Hepatocyte (in vitro differentiated cells): ENCODE measurements at regions not wholly inside any gene's neighbourhood (a gene's known extent, or its start where the extent isn't known, plus 50 kb on each side); places are given as distances from the start of the nearest gene placed in this dataset.

Experiments used
- DNase-seq: peaks from one replicate; pipeline ENCODE4 v3.0.0-alpha.2; 2016; ENCODE audit warnings: low spot score
- H2AFZ ChIP-seq: fragments of 200-600 bp; sonication (generic); 2 replicates; pipeline ENCODE4 v1.6.0; 2016; ENCODE audit warnings: antibody characterized with exemption, mild to moderate bottlenecking
- H3K27ac ChIP-seq: fragments of 200-600 bp; sonication (generic); 2 replicates; pipeline ENCODE4 v1.5.1; 2016; ENCODE audit warnings: mild to moderate bottlenecking
- H3K27me3 ChIP-seq: fragments of 200-600 bp; sonication (generic); 2 replicates; pipeline ENCODE4 v1.6.1; 2016
- H3K36me3 ChIP-seq: fragments of 200-600 bp; sonication (generic); replicated peaks from 2 replicates; pipeline ENCODE4 v1.5.1; 2016; ENCODE audit warnings: low read depth; ENCODE audit not compliant: insufficient read depth
- H3K4me1 ChIP-seq: fragments of 200-600 bp; sonication (generic); 2 replicates; pipeline ENCODE4 v1.5.1; 2016; ENCODE audit warnings: mild to moderate bottlenecking, moderate library complexity; ENCODE audit not compliant: insufficient read depth
- H3K4me2 ChIP-seq: fragments of 200-600 bp; sonication (generic); 2 replicates; pipeline ENCODE4 v1.6.0; 2016
- H3K4me3 ChIP-seq: fragments of 200-600 bp; sonication (generic); 2 replicates; pipeline ENCODE4 v1.5.1; 2016; ENCODE audit warnings: mild to moderate bottlenecking
- H3K79me2 ChIP-seq: fragments of 200-600 bp; sonication (generic); 2 replicates; pipeline ENCODE4 v1.6.0; 2017; ENCODE audit warnings: mild to moderate bottlenecking
- H3K9me2 ChIP-seq: fragments of 200-600 bp; sonication (generic); replicated peaks from 2 replicates; pipeline ENCODE4 v1.6.0; 2017; ENCODE audit warnings: mild to moderate bottlenecking; ENCODE audit not compliant: insufficient read depth
- H3K9me3 ChIP-seq: fragments of 200-600 bp; sonication (generic); 2 replicates; pipeline ENCODE4 v1.5.1; 2016; ENCODE audit warnings: low read depth, mild to moderate bottlenecking
- H4K20me1 ChIP-seq: fragments of 200-600 bp; sonication (generic); 2 replicates; pipeline ENCODE4 v1.6.0; 2016; ENCODE audit warnings: mild to moderate bottlenecking; ENCODE audit not compliant: insufficient read depth, poor library complexity, severe bottlenecking
- CTCF ChIP-seq: fragments of 200-600 bp; sonication (generic); IDR thresholded peaks from 2 replicates; pipeline ENCODE4 v1.5.1; 2016; ENCODE audit warnings: antibody characterized with exemption, mild to moderate bottlenecking; ENCODE audit not compliant: poor library complexity
- EZH2 ChIP-seq: fragments of 200-600 bp; sonication (generic); IDR thresholded peaks from 2 replicates; pipeline ENCODE4 v1.6.1; 2016; ENCODE audit warnings: antibody characterized with exemption, mild to moderate bottlenecking, borderline replicate concordance
- EZH2phosphoT487 ChIP-seq: fragments of 200-600 bp; sonication (generic); IDR thresholded peaks from one replicate; pipeline ENCODE4 v1.6.1; 2018; ENCODE audit warnings: antibody characterized with exemption, mild to moderate bottlenecking, low read depth, moderate library complexity; ENCODE audit not compliant: unreplicated experiment, severe bottlenecking
- WGBS: methylation state at CpG from one replicate; pipeline ENCODE4 v1.1.6; 2016; ENCODE audit warnings: low lambda C conversion rate; ENCODE audit errors: missing lambda C conversion rate; 5-methylcytosine and 5-hydroxymethylcytosine counted together

GRCh38 chr3:54047568-54047967 lies 74.8 kb upstream of the CACNA2D3 start:
- DNase-seq = no peak
- Histone ChIP-seq H4K20me1 (no peaks in the 10 kb centered on the region), H3K27me3 (peaks cover 7% of the 10 kb centered on the region), H3K36me3 (no peaks in the 10 kb centered on the region), H3K9me3 (no peaks in the 10 kb centered on the region), H3K4me2 (no peak overlapping the region), H3K4me3 (no peak overlapping the region), H3K9me2 (no peaks in the 10 kb centered on the region), H2AFZ (no peak overlapping the region), H3K79me2 (no peaks in the 10 kb centered on the region), H3K27ac (peak overlapping the region; percentile 38), H3K4me1 (peaks cover 10% of the 10 kb centered on the region)
- WGBS = 74% methylated on average over 5 of the region's 5 CpGs
- TF ChIP-seq EZH2phosphoT487 (no peak), CTCF (no peak), EZH2 (no peak)

GRCh38 chr3:54046641-54047214 lies 75.6 kb upstream of the CACNA2D3 start:
- Histone ChIP-seq H3K4me2 (no peak overlapping the region), H3K36me3 (no peaks in the 10 kb centered on the region), H3K4me1 (peaks cover 16% of the 10 kb centered on the region), H3K9me2 (no peaks in the 10 kb centered on the region), H2AFZ (no peak overlapping the region), H3K27me3 (no peaks in the 10 kb centered on the region), H3K9me3 (no peaks in the 10 kb centered on the region), H3K4me3 (no peak overlapping the region), H4K20me1 (no peaks in the 10 kb centered on the region), H3K27ac (peak overlapping the region; percentile 38), H3K79me2 (no peaks in the 10 kb centered on the region)
- TF ChIP-seq CTCF (no peak), EZH2phosphoT487 (no peak), EZH2 (no peak)
- peak; percentile 41 for DNase-seq

- no peak for TF ChIP-seq EZH2phosphoT487
- TF ChIP-seq CTCF = no peak
- no peak for TF ChIP-seq EZH2
- no peaks in the 10 kb centered on the region for H3K27me3 ChIP-seq
- H3K4me1 ChIP-seq = peaks cover 16% of the 10 kb centered on the region
- H3K4me2 ChIP-seq = no peak overlapping the region
- H4K20me1 ChIP-seq = no peaks in the 10 kb centered on the region
- DNase-seq = no peak
- H3K4me3 ChIP-seq = no peak overlapping the region
- H3K79me2 ChIP-seq = no peaks in the 10 kb centered on the region
- H3K27ac ChIP-seq = no peak overlapping the region
- WGBS = 80% methylated on average over 3 of the region's 3 CpGs
- no peaks in the 10 kb centered on the region for H3K9me2 ChIP-seq
- no peaks in the 10 kb centered on the region for H3K9me3 ChIP-seq
- H3K36me3 ChIP-seq = no peaks in the 10 kb centered on the region
- no peak overlapping the region for H2AFZ ChIP-seq
Measured at GRCh38 chr3:54045061-54045815, 77.1 kb upstream of the CACNA2D3 start.
